ENCODE measurements at regions not wholly inside any gene's neighbourhood (a gene's known extent, or its start where the extent isn't known, plus 50 kb on each side); places are given as distances from the start of the nearest gene placed in this dataset.
A peak's percentile ranks its signal among the peaks of the same experiment; 100 is the strongest.

- H3K9me3 ChIP-seq = no peaks in the 10 kb centered on the region
- no peaks in the 10 kb centered on the region for H3K27me3 ChIP-seq
- no peaks in the 10 kb centered on the region for H3K36me3 ChIP-seq
- intact Hi-C loops (cut with DNase I) = no loop called here
- no peaks in the 10 kb centered on the region for H3K4me1 ChIP-seq
- no peak overlapping the region for H3K4me3 ChIP-seq
- no peak overlapping the region for H3K27ac ChIP-seq
- no peak for DNase-seq (ENCODE audit: extremely low spot score in 2 of 2)
- TF ChIP-seq CTCF (IDR thresholded peaks at IDR 0.05) (no peak), POLR2A (IDR thresholded peaks at IDR 0.05) (no peak), POLR2AphosphoS5 (IDR thresholded peaks at IDR 0.05; ENCODE audit: insufficient read depth in 1 of 2, low read depth in 1 of 2) (no peak)
Observed at GRCh38 chr7:106433377-106433776, 148.6 kb upstream of the NAMPT start.

GRCh38 chr7:106430535-106431455 is 146.0 kb upstream of the NAMPT start:
- no peak for DNase-seq (ENCODE audit: extremely low spot score in 2 of 2)
- Histone ChIP-seq H3K27me3 (no peaks in the 10 kb centered on the region), H3K9me3 (no peaks in the 10 kb centered on the region), H3K36me3 (no peaks in the 10 kb centered on the region), H3K27ac (no peak overlapping the region), H3K4me1 (peaks cover 2% of the 10 kb centered on the region), H3K4me3 (no peak overlapping the region)
- intact Hi-C loops (cut with DNase I) = no loop called here
- TF ChIP-seq POLR2A (IDR thresholded peaks at IDR 0.05) (no peak), POLR2AphosphoS5 (IDR thresholded peaks at IDR 0.05; ENCODE audit: insufficient read depth in 1 of 2, low read depth in 1 of 2) (no peak), CTCF (IDR thresholded peaks at IDR 0.05) (no peak)

- no peak overlapping the region for H3K27ac ChIP-seq
- no peaks in the 10 kb centered on the region for H3K9me3 ChIP-seq
- no peaks in the 10 kb centered on the region for H3K27me3 ChIP-seq
- DNase-seq (ENCODE audit: extremely low spot score in 2 of 2) = no peak
- TF ChIP-seq POLR2A (IDR thresholded peaks at IDR 0.05) (no peak), POLR2AphosphoS5 (IDR thresholded peaks at IDR 0.05; ENCODE audit: insufficient read depth in 1 of 2, low read depth in 1 of 2) (peak in 1 of 2 donors; percentile 23)
- peaks cover 9% of the 10 kb centered on the region for H3K4me1 ChIP-seq
- no peak overlapping the region for H3K4me3 ChIP-seq
- H3K36me3 ChIP-seq = no peaks in the 10 kb centered on the region
- intact Hi-C loops (cut with DNase I) = no loop called here
Observed at GRCh38 chr7:106430103-106430502, 145.3 kb upstream of the NAMPT start.

- H3K4me3 ChIP-seq = no peak overlapping the region
- intact Hi-C loops (cut with DNase I) = loop anchor here (10.0 kb wide), 1 partner anchor 82 kb away; no protein-coding TSS in a partner anchor
- no peak overlapping the region for H3K27ac ChIP-seq
Observed at GRCh38 chr7:106426803-106427202, 142.0 kb upstream of the NAMPT start.

More at GRCh38 chr7:106426803-106427202, 142.0 kb upstream of the NAMPT start:
- H3K4me1 ChIP-seq = peaks cover 27% of the 10 kb centered on the region
- H3K9me3 ChIP-seq = no peaks in the 10 kb centered on the region
- H3K27me3 ChIP-seq = no peaks in the 10 kb centered on the region
- DNase-seq (ENCODE audit: extremely low spot score in 2 of 2) = no peak
- no peak for TF ChIP-seq POLR2A (IDR thresholded peaks at IDR 0.05)
- no peak for TF ChIP-seq POLR2AphosphoS5 (IDR thresholded peaks at IDR 0.05; ENCODE audit: insufficient read depth in 1 of 2, low read depth in 1 of 2)
- no peak for TF ChIP-seq CTCF (IDR thresholded peaks at IDR 0.05)
- no peaks in the 10 kb centered on the region for H3K36me3 ChIP-seq
